Brain microvascular endothelial cell (primary cell): ENCODE measurements at regions not wholly inside any gene's neighbourhood (a gene's known extent, or its start where the extent isn't known, plus 50 kb on each side); places are given as distances from the start of the nearest gene placed in this dataset.

Source experiments
- DNase-seq: peaks from one replicate; pipeline ENCODE4 v3.0.0-alpha.2; 2020
- H3K27ac ChIP-seq: fragments of 250-450 bp; sonication (Bioruptor Pico); 2 replicates; pipeline ENCODE4 v1.5.1; 2020; ENCODE audit warnings: mild to moderate bottlenecking, moderate library complexity
- H3K27me3 ChIP-seq: fragments of 250-450 bp; sonication (Bioruptor Pico); replicated peaks from 2 replicates; pipeline ENCODE4 v1.5.1; 2020; ENCODE audit warnings: mild to moderate bottlenecking
- H3K36me3 ChIP-seq: fragments of 250-450 bp; sonication (Bioruptor Pico); replicated peaks from 2 replicates; pipeline ENCODE4 v1.5.1; 2020; ENCODE audit warnings: mild to moderate bottlenecking
- H3K4me3 ChIP-seq: 2 replicates; pipeline ENCODE4 v1.5.1; 2011; ENCODE audit warnings: low read depth, mild to moderate bottlenecking, control low read depth, low read length, moderate library complexity
- CTCF ChIP-seq: IDR thresholded peaks from 2 replicates; pipeline ENCODE4 v1.5.1; 2011; ENCODE audit warnings: low read depth, mild to moderate bottlenecking, moderate library complexity, low read length, control low read depth, inconsistent platforms; ENCODE audit errors: missing control alignments
- in situ Hi-C: cut with HindIII; loops from 2 replicates; pipeline ENCODE4 v1.10.0; 2017; ENCODE audit warnings: low sequenced_read_pairs, low pct_ligation_motif_present

- DNase-seq, result no peak
- no peaks in the 10 kb centered on the region for H3K27me3 ChIP-seq
- in situ Hi-C loops, result no loop called here
- H3K36me3 ChIP-seq, result no peaks in the 10 kb centered on the region
- no peak overlapping the region for H3K27ac ChIP-seq
- TF ChIP-seq CTCF, result no peak
- H3K4me3 ChIP-seq, result no peak overlapping the region
These were observed 99.6 kb downstream of the PCDH18 start for GRCh38 chr4:137432446-137433311.

GRCh38 chr4:137430171-137430570, 102.1 kb downstream of the PCDH18 start:
- no peak for TF ChIP-seq CTCF
- Histone ChIP-seq H3K4me3 (no peak overlapping the region), H3K27me3 (no peaks in the 10 kb centered on the region), H3K27ac (no peak overlapping the region), H3K36me3 (no peaks in the 10 kb centered on the region)
- in situ Hi-C loops, result no loop called here
- no peak for DNase-seq

- DNase-seq, result no peak
- Histone ChIP-seq H3K27me3 (no peaks in the 10 kb centered on the region), H3K4me3 (no peak overlapping the region), H3K36me3 (no peaks in the 10 kb centered on the region), H3K27ac (no peak overlapping the region)
- in situ Hi-C loops, result no loop called here
- no peak for TF ChIP-seq CTCF
These were observed 104.9 kb downstream of the PCDH18 start for GRCh38 chr4:137427411-137427810.

- in situ Hi-C loops, result no loop called here
These were observed 107.0 kb downstream of the PCDH18 start for GRCh38 chr4:137425281-137425680.

GRCh38 chr4:137422666-137423065, 109.6 kb downstream of the PCDH18 start:
- H3K36me3 ChIP-seq, result no peaks in the 10 kb centered on the region
- no peaks in the 10 kb centered on the region for H3K27me3 ChIP-seq
- DNase-seq, result peak; percentile 71
- TF ChIP-seq CTCF, result no peak
- peak overlapping the region; percentile 36 for H3K27ac ChIP-seq
- in situ Hi-C loops, result no loop called here
- no peak overlapping the region for H3K4me3 ChIP-seq

More at GRCh38 chr4:137425281-137425680, 107.0 kb downstream of the PCDH18 start:
- Histone ChIP-seq H3K36me3 (no peaks in the 10 kb centered on the region), H3K27ac (no peak overlapping the region), H3K4me3 (no peak overlapping the region), H3K27me3 (no peaks in the 10 kb centered on the region)
- no peak for DNase-seq
- no peak for TF ChIP-seq CTCF
